T-helper 2 cell treated with Interferon-gamma antibody and Interleukin-4, amounts not matched to agents 5 μg/mL and 100 μg/mL, for 36 hours (primary cell): ENCODE measurements at regions not wholly inside any gene's neighbourhood (a gene's known extent, or its start where the extent isn't known, plus 50 kb on each side); places are given as distances from the start of the nearest gene placed in this dataset.
A peak's percentile ranks its signal among the peaks of the same experiment; 100 is the strongest.
"Not testable (repeated sequence)": the region's sequence is repeated elsewhere in the genome, so short reads cannot be mapped to it uniquely, and the experiment has no call there.

ENCODE experiments used
- DNase-seq: peaks from one replicate; pipeline ENCODE4 v3.0.0; 2021; ENCODE audit warnings: low spot score
- H3K27ac Mint-ChIP-seq: one replicate; pipeline ENCODE4 v1.8.0; 2021; ENCODE audit warnings: mild to moderate bottlenecking, mixed read lengths
- H3K27me3 Mint-ChIP-seq: one replicate; pipeline ENCODE4 v1.8.0; 2021; ENCODE audit warnings: low read depth, mixed read lengths
- H3K36me3 Mint-ChIP-seq: one replicate; pipeline ENCODE4 v1.8.0; 2021; ENCODE audit warnings: low read depth, mixed read lengths
- H3K4me1 Mint-ChIP-seq: one replicate; pipeline ENCODE4 v1.8.0; 2021; ENCODE audit warnings: low read depth, mixed read lengths
- H3K4me3 Mint-ChIP-seq: one replicate; pipeline ENCODE4 v1.8.0; 2022; ENCODE audit warnings: mild to moderate bottlenecking, moderate library complexity, mixed read lengths
- H3K9me3 Mint-ChIP-seq: one replicate; pipeline ENCODE4 v1.8.0; 2021; ENCODE audit warnings: mixed read lengths

GRCh38 chr17:5741810-5742209 lies 157.5 kb upstream of the NLRP1 start:
- H3K36me3 Mint-ChIP-seq, result no peaks in the 10 kb centered on the region
- DNase-seq, result no peak
- no peaks in the 10 kb centered on the region for H3K4me1 Mint-ChIP-seq
- no peak overlapping the region for H3K4me3 Mint-ChIP-seq
- peaks cover 21% of the 10 kb centered on the region for H3K27me3 Mint-ChIP-seq
- no peaks in the 10 kb centered on the region for H3K9me3 Mint-ChIP-seq
- H3K27ac Mint-ChIP-seq, result no peak overlapping the region

- Mint-ChIP-seq H3K9me3 (no peaks in the 10 kb centered on the region), H3K27me3 (peaks cover 15% of the 10 kb centered on the region), H3K36me3 (no peaks in the 10 kb centered on the region)
Measured at GRCh38 chr17:5745111-5745813, 161.0 kb upstream of the NLRP1 start.

GRCh38 chr17:5747276-5747675 lies 163.0 kb upstream of the NLRP1 start:
- no peaks in the 10 kb centered on the region for H3K9me3 Mint-ChIP-seq
- no peaks in the 10 kb centered on the region for H3K36me3 Mint-ChIP-seq
- peaks cover 11% of the 10 kb centered on the region for H3K27me3 Mint-ChIP-seq
- DNase-seq, result no peak
- H3K4me1 Mint-ChIP-seq, result no peaks in the 10 kb centered on the region
- H3K4me3 Mint-ChIP-seq, result no peak overlapping the region
- H3K27ac Mint-ChIP-seq, result no peak overlapping the region

More at GRCh38 chr17:5745111-5745813, 161.0 kb upstream of the NLRP1 start:
- no peak overlapping the region for H3K4me3 Mint-ChIP-seq
- no peaks in the 10 kb centered on the region for H3K4me1 Mint-ChIP-seq
- DNase-seq, result no peak
- no peak overlapping the region for H3K27ac Mint-ChIP-seq

- Mint-ChIP-seq H3K9me3 (no peaks in the 10 kb centered on the region), H3K27ac (no peak overlapping the region), H3K4me1 (no peaks in the 10 kb centered on the region), H3K27me3 (peaks cover 7% of the 10 kb centered on the region), H3K4me3 (no peak overlapping the region), H3K36me3 (no peaks in the 10 kb centered on the region)
- DNase-seq, result no peak
Measured at GRCh38 chr17:5747964-5748363, 163.7 kb upstream of the NLRP1 start.

GRCh38 chr17:5753421-5753820 lies 169.1 kb upstream of the NLRP1 start:
- H3K36me3 Mint-ChIP-seq, result no peaks in the 10 kb centered on the region
- H3K4me1 Mint-ChIP-seq, result no peaks in the 10 kb centered on the region
- H3K27ac Mint-ChIP-seq, result no peak overlapping the region
- H3K4me3 Mint-ChIP-seq, result no peak overlapping the region
- peaks cover 14% of the 10 kb centered on the region for H3K27me3 Mint-ChIP-seq
- no peaks in the 10 kb centered on the region for H3K9me3 Mint-ChIP-seq
- no peak for DNase-seq

GRCh38 chr17:5757314-5757907 lies 173.1 kb upstream of the NLRP1 start:
- Mint-ChIP-seq H3K9me3 (no peaks in the 10 kb centered on the region), H3K4me3 (no peak overlapping the region), H3K36me3 (no peaks in the 10 kb centered on the region), H3K4me1 (peaks cover 16% of the 10 kb centered on the region), H3K27me3 (peaks cover 14% of the 10 kb centered on the region), H3K27ac (no peak overlapping the region)
- DNase-seq, result no peak

GRCh38 chr17:5758651-5759050 lies 174.3 kb upstream of the NLRP1 start:
- H3K27ac Mint-ChIP-seq, result no peak overlapping the region
- no peak overlapping the region for H3K4me3 Mint-ChIP-seq
- H3K9me3 Mint-ChIP-seq, result no peaks in the 10 kb centered on the region
- H3K4me1 Mint-ChIP-seq, result peaks cover 18% of the 10 kb centered on the region
- no peak for DNase-seq
- no peaks in the 10 kb centered on the region for H3K36me3 Mint-ChIP-seq
- peaks cover 17% of the 10 kb centered on the region for H3K27me3 Mint-ChIP-seq

GRCh38 chr17:5759501-5759925 lies 175.2 kb upstream of the NLRP1 start:
- H3K4me3 Mint-ChIP-seq, result peak overlapping the region; percentile 14
- H3K9me3 Mint-ChIP-seq, result no peaks in the 10 kb centered on the region
- no peaks in the 10 kb centered on the region for H3K36me3 Mint-ChIP-seq
- peaks cover 13% of the 10 kb centered on the region for H3K27me3 Mint-ChIP-seq
- H3K4me1 Mint-ChIP-seq, result peaks cover 18% of the 10 kb centered on the region
- DNase-seq, result peak; percentile 47
- peak overlapping the region; percentile 6 for H3K27ac Mint-ChIP-seq

GRCh38 chr17:5762191-5762590 lies 177.9 kb upstream of the NLRP1 start:
- H3K4me3 Mint-ChIP-seq, result no peak overlapping the region
- peaks cover 17% of the 10 kb centered on the region for H3K27me3 Mint-ChIP-seq
- H3K9me3 Mint-ChIP-seq, result no peaks in the 10 kb centered on the region
- H3K36me3 Mint-ChIP-seq, result no peaks in the 10 kb centered on the region
- no peak overlapping the region for H3K27ac Mint-ChIP-seq
- DNase-seq, result no peak
- peaks cover 18% of the 10 kb centered on the region for H3K4me1 Mint-ChIP-seq

GRCh38 chr17:5763595-5764306 lies 179.4 kb upstream of the NLRP1 start:
- Mint-ChIP-seq H3K27me3 (peaks cover 26% of the 10 kb centered on the region), H3K9me3 (no peaks in the 10 kb centered on the region), H3K4me3 (no peak overlapping the region), H3K27ac (no peak overlapping the region), H3K36me3 (no peaks in the 10 kb centered on the region), H3K4me1 (peaks cover 18% of the 10 kb centered on the region)
- no peak for DNase-seq

GRCh38 chr17:5769593-5770354 lies 185.5 kb upstream of the NLRP1 start:
- H3K27me3 Mint-ChIP-seq, result peaks cover 31% of the 10 kb centered on the region
- no peaks in the 10 kb centered on the region for H3K9me3 Mint-ChIP-seq
- H3K27ac Mint-ChIP-seq, result no peak overlapping the region
- H3K36me3 Mint-ChIP-seq, result no peaks in the 10 kb centered on the region
- H3K4me3 Mint-ChIP-seq, result no peak overlapping the region
- H3K4me1 Mint-ChIP-seq, result no peaks in the 10 kb centered on the region
- DNase-seq, result no peak

GRCh38 chr17:5770441-5771270 lies 186.3 kb upstream of the NLRP1 start:
- Mint-ChIP-seq H3K4me1 (peaks cover 9% of the 10 kb centered on the region), H3K4me3 (no peak overlapping the region), H3K36me3 (no peaks in the 10 kb centered on the region), H3K27ac (no peak overlapping the region), H3K27me3 (peaks cover 37% of the 10 kb centered on the region), H3K9me3 (no peaks in the 10 kb centered on the region)
- no peak for DNase-seq

- peaks cover 36% of the 10 kb centered on the region for H3K27me3 Mint-ChIP-seq
- DNase-seq, H3K36me3 Mint-ChIP-seq, H3K27ac Mint-ChIP-seq, H3K9me3 Mint-ChIP-seq, H3K4me3 Mint-ChIP-seq: not testable (repeated sequence)
- peaks cover 13% of the 10 kb centered on the region for H3K4me1 Mint-ChIP-seq
Measured at GRCh38 chr17:5771271-5771577, 186.9 kb upstream of the NLRP1 start.
